ENCODE measurements at regions not wholly inside any gene's neighbourhood (a gene's known extent, or its start where the extent isn't known, plus 50 kb on each side); places are given as distances from the start of the nearest gene placed in this dataset.
"Not testable (repeated sequence)": the region's sequence is repeated elsewhere in the genome, so short reads cannot be mapped to it uniquely, and the experiment has no call there.

DNA sequence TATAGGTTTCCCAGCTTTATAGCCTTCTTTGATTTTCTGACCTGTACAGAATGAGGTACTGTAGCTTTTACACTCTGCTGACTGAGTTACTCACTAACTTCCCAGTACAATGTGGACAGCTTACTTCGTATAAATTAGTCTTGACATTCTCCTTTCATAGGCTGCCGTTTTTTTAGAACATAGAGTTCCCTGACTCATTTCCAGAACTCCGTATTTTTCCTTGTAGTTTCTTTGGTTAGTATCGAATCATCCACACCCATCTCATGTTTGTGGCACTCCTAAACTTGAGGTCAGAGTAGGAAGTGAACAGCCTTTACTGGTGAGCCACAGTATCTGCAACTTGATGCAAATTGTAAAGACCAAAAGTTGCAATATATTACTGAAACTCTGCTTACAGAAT, 303.9 kb downstream of the SLITRK5 start:
- DNase-seq (ENCODE audit: extremely low read depth in 1 of 2, low read depth in 1 of 2): no peak

DNA sequence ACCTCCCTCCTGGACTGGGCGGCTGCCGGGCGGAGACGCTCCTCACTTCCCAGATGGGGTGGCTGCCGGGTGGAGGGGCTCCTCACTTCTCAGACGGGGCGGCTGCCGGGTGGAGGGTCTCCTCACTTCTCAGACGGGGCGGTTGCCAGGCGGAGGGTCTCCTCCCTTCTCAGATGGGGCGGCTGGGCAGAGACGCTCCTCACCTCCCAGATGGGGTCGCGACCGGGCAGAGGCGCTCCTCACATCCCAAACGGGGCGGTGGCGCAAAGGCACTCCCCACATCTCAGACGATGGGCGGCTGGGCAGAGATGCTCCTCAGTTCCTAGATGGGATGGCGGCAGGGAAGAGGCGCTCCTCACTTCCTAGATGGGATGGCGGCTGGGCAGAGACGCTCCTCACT, 305.5 kb downstream of the SLITRK5 start:
- DNase-seq (ENCODE audit: extremely low read depth in 1 of 2, low read depth in 1 of 2): not testable (repeated sequence)

DNA sequence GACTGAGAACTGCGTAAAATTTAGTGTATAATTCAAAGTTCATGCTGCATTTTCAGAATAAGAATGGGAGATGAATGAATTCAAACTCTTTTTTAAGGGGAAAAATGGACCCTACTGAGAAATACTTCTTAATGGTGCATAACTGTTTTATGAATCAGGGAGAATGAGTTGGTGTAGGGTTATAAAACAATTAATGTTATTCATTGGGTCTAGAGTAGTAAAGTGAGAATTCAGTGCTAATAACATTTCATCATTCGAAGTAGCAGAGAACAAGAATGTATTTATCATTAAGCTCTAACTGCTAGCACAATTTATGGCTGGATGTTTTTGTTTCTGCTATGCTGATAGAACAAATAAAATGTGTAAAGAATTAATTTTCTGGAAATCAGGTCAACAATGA, 310.2 kb downstream of the SLITRK5 start:
- DNase-seq (ENCODE audit: extremely low read depth in 1 of 2, low read depth in 1 of 2): no peak

GRCh38 chr13:87982400-87982799, 311.2 kb downstream of the SLITRK5 start:
- no peak for DNase-seq (ENCODE audit: extremely low read depth in 1 of 2, low read depth in 1 of 2)

- DNase-seq (ENCODE audit: extremely low read depth in 1 of 2, low read depth in 1 of 2): no peak
Observed at GRCh38 chr13:87986639-87987250, 315.6 kb downstream of the SLITRK5 start.

DNA sequence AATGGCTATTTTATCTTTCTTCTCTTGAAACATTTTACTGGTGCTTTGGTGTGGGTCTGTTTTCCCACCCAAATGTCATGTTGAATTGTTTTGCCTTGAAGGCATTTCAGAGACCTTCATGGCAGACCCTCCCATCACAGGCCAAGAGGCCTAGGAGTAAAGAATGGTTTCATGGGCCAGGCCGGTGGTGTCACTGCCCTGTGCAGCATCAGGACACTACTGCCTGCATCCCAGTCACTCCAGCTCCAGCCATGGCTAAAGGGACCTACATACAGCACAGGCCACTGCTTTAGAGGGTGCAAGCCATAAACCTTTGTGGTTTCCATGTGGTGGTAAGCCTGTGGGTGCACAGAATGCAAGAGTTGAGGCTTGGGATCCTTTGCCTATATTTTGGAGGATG, 326.9 kb downstream of the SLITRK5 start:
- no peak for DNase-seq (ENCODE audit: extremely low read depth in 1 of 2, low read depth in 1 of 2)

DNA sequence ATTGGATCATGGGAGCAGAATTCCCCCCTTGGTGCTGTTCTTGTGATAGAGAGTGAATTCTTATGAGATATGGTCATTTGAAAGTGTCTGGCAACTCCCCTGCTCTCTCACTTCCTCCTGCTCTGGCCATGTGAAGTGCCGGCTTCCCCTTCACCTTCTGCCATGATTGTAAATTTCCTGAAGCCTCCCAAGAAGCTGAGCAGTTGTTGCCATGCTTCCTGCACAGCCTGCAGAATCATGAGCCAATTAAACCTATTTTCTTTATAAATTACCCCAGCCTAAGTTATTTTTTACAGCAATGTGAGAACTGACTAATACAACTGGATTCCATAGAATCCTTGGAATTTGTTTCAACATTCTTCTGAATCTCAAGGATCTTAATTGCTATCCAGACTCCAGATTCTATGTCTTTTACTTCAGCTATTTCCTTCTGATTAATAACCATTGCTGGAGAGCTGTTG, 328.1 kb downstream of the SLITRK5 start:
- DNase-seq (ENCODE audit: extremely low read depth in 1 of 2, low read depth in 1 of 2): no peak

DNA sequence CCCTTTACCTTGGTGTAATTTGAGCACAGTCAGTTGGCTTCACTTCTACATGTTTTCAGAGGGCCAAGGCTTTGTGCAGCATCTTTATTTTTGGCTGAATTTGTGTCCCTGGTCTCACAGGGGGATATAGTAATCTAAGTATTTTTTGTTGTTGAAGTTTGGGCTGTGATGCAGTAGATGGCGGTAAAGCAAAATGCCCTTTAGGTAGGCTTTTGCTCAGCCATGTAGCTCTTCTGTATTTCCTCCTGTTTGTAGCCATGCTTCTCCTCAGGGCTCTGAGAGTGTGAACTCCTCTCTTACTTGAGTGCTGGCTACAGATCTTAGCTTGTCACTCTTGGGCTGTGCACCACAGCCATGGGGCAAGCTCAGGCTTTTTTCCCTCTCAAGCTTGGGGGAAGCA, 328.6 kb downstream of the SLITRK5 start:
- no peak for DNase-seq (ENCODE audit: extremely low read depth in 1 of 2, low read depth in 1 of 2)

- DNase-seq (ENCODE audit: extremely low read depth in 1 of 2, low read depth in 1 of 2): no peak
Observed at GRCh38 chr13:88000239-88000638, 329.1 kb downstream of the SLITRK5 start.

GRCh38 chr13:88000787-88001186, 329.6 kb downstream of the SLITRK5 start:
- no peak for DNase-seq (ENCODE audit: extremely low read depth in 1 of 2, low read depth in 1 of 2)

- DNase-seq (ENCODE audit: extremely low read depth in 1 of 2, low read depth in 1 of 2): no peak
Observed at GRCh38 chr13:88005188-88005587, 334.0 kb downstream of the SLITRK5 start.

DNA sequence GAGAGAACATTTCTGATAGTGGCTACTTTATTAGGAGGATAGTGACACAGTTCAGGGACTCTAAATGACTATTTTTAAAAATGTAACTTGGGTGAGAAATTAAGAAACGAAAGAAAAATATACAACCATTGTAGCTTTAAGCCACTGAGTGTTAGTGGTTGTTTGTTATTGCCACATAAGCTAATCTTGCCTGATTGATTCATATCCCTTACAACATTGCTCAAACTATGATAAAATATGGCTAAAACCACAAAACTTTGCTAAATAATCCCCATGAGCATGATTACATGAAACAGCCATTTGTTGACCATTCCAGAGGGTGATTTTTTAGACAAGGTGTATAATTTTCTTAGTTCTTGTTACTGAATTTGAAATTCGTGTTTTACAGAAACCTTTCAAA, 343.4 kb downstream of the SLITRK5 start:
- DNase-seq (ENCODE audit: extremely low read depth in 1 of 2, low read depth in 1 of 2): no peak

DNA sequence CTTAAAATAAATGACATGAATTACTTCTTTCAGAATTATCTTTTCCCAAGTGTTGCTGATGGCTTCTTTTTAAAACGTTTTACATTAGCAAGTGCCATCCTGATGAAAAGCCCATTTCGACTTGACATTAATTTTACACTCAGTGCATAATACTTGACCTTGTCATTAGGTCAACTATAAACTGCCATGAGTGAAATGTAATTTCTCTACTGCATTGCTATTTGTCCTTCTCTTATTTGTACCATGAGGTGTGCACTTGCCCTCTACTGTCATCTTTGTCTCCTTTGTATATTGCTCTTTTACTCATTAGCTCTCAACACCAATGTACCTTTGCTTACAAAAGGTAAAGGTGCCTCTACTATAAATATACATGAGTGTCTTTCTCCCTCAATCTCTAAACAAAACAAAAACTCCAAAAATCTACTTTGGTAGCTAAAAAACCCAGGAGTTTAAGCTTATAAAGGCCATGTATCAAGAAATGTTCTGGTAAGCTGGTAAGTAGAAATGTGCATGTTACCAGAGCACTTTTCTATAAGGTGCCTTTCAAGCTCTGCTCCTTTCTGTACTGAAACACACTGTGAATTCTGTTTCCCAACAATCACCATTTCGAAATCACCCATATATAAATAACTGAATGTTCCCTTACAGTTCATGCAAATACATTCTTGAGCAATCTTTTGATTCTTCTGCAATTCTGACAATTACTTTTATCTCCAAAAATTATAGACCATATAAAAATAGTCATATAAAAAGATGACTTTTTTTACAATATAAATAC, 351.4 kb downstream of the SLITRK5 start:
- no peak for DNase-seq (ENCODE audit: extremely low read depth in 1 of 2, low read depth in 1 of 2)

DNA sequence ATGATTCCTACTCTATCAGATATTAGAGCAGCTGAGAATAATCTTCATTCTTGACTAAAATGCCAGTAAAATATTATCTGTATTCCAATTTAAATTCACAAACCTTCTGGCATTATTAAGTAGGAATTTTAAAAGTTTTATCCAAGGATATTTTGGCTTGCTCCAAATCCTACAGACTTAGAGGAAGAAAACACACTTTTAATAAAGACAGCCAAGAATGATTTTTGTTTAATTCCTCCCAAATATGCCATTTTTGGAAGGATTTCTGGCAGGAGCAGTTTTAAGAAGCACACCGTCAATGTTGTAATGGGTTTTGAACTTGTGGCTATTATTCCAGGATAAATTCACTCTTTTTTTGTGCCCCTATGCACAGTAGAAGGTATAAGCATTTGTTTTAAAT, 355.1 kb downstream of the SLITRK5 start:
- DNase-seq (ENCODE audit: extremely low read depth in 1 of 2, low read depth in 1 of 2): no peak

DNA sequence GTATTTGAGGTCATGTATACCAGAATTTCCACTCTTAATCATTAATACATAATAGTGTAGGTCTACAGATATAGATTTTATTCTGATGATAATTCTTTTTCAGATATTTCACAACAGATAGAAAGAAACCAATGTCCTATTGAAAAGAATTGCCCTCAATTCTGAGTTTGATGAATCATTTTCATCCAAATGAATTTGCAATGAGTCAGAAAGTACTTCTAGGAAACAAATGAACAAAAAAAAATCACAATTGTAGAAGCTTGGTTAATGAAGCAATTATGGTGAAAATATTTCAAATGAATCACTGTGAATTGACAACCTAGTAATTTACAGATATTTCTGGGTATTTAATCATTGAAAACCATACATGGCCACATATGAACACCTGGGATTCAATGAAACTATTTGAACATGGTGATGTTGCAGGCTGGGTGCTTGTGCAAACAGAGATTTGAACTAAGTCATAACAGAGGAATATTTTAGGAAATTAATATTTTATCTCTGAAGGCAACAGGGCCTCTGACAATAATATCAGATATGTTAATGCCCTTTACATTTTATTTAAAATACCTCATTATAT, 360.9 kb downstream of the SLITRK5 start:
- no peak for DNase-seq (ENCODE audit: extremely low read depth in 1 of 2, low read depth in 1 of 2)

DNA sequence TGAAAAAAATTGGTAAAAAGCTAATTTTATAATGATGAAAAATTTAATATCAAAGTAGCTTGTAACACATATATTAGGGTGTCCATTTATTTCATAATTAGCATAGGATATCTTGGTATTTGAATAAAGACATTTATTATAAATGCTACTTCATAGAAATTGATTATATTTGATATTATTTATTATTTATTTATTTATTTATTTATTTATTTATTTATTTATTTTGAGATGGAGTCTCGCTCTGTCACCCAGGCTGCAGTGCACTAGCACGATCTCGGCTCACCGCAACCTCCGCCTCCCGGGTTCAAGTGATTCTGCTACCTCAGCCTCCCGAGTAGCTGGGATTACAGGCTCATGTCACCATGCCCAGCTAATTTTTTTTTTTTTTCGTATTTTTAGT, 365.0 kb downstream of the SLITRK5 start:
- not testable (repeated sequence) for DNase-seq (ENCODE audit: extremely low read depth in 1 of 2, low read depth in 1 of 2)

DNA sequence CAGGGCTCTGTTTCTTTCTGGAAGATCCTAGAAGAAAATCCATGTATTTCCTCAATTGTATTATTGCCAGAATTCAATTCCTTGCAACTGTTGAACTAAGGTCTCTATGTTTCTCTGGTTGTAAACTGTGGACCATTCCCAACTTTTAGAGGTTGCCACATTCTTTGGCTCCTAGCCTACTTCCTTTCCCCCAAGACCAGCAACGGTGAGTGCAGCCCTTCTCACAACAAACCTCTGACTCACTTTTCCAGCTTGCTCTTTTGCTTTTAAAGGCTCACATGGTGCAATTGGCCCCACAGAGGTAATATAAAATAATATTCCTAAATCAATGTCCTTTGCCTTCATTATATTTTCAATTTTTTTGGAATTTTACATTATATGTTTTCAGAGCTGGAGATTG, 371.3 kb downstream of the SLITRK5 start:
- DNase-seq (ENCODE audit: extremely low read depth in 1 of 2, low read depth in 1 of 2): no peak

DNA sequence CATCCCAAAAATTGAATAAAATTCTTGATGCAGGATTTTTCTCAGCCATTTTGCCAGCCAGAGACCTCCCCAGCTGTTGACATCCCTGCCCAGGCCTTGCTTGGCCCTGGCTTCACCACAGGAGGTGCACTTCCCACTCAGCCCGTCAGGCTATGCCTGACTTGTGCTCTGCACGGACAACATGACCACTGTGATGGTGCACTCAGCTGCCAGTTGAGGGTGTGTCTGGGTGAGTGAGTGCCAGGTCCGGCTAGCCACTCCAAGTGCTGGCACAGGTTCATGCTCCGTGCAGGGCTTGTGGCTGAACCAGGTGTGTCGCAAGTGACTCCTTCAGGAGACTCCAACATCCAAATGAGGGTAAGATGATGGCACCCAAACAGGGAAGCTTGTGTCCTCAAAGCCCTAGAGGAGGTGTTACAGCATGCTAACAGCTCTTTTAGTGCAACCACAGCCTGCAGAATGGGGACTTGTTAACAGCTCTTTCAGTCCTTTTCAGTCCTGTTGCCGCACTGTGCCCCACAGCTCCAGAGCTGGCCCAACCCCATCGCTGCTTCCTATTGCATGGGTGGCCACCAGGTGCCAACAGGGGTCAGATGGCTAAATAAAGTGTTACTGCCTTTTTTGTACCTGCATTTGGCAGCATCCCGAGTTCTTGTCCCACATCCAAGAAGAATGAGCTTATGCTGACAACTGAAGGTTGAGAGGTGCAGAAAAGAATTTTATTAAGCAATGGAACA, 380.7 kb downstream of the SLITRK5 start:
- DNase-seq (ENCODE audit: extremely low read depth in 1 of 2, low read depth in 1 of 2): no peak

GRCh38 chr13:88063741-88064140, 392.6 kb downstream of the SLITRK5 start:
- DNase-seq (ENCODE audit: extremely low read depth in 1 of 2, low read depth in 1 of 2): no peak

DNA sequence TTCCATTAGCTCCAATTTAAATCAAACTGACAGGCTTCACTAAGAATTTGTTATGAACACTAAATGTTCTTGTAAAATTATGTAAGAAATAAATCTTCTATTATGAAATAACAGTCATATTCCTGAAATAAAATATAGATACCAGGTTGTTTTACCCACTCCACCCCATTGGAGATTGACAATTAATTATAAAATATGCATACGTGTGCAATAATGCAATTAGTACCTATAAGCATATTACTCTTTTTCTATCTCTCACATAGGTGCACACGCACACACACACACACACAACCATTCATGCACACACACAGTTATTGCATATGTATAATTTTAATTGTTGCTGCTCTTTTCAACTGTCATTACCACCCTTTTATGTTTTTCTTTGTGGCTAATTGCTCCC, 395.7 kb downstream of the SLITRK5 start:
- no peak for DNase-seq (ENCODE audit: extremely low read depth in 1 of 2, low read depth in 1 of 2)

DNA sequence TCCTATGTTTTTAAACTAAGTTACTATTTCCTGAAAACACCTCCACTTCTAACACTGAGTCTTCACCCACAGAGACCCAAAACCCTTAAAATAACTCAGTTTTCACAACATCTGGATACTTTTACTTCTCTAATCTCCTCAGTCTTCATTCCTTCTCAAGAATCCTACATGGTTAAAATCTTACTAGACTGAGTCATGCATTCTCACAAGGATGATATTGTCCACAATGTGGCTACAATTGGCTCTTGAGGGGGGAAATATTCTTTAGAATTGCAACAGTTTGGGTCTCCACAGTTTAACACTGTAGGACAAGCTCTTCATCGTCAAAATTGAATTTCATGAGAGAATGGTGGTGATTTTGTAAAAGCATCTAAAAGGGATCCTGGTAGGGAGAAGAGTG, 397.1 kb downstream of the SLITRK5 start:
- no peak for DNase-seq (ENCODE audit: extremely low read depth in 1 of 2, low read depth in 1 of 2)

DNA sequence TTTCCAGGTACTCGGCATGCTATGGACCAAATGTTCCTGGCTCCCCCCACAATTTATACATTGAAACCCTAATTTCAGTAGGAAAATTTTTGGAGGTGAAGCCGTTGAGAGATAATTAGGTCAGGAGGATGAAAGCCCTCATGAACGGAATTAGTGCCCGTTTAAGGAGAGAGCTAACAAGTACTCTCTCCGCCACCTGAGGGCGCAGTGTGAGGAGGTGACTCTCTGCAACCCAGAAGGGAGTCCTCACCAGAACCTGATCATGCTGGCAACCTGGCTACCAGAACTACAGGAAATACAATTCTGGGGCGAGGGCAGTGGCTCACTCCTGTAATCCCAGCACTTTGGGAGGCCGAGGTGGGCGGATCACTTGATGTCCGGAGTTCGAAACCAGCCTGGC, 397.8 kb downstream of the SLITRK5 start:
- DNase-seq (ENCODE audit: extremely low read depth in 1 of 2, low read depth in 1 of 2): no peak
